ENCODE measurements at regions not wholly inside any gene's neighbourhood (a gene's known extent, or its start where the extent isn't known, plus 50 kb on each side); places are given as distances from the start of the nearest gene placed in this dataset.
"Not testable (repeated sequence)": the region's sequence is repeated elsewhere in the genome, so short reads cannot be mapped to it uniquely, and the experiment has no call there.

GRCh38 chr18:14925281-14925709 lies 177.3 kb downstream of the ANKRD30B start:
- no peaks in the 10 kb centered on the region for H3K9me3 Mint-ChIP-seq
- no peaks in the 10 kb centered on the region for H3K27me3 Mint-ChIP-seq
- peak overlapping the region; percentile 22 for H3K27ac Mint-ChIP-seq
- H3K4me1 Mint-ChIP-seq (ENCODE audit: low read depth), result peaks cover 5% of the 10 kb centered on the region
- H3K4me3 Mint-ChIP-seq, result no peak overlapping the region
- DNase-seq, result no peak
- no peaks in the 10 kb centered on the region for H3K36me3 Mint-ChIP-seq (ENCODE audit: low read depth)

GRCh38 chr18:14927701-14928100 lies 179.7 kb downstream of the ANKRD30B start:
- no peaks in the 10 kb centered on the region for H3K9me3 Mint-ChIP-seq
- DNase-seq, result no peak
- no peaks in the 10 kb centered on the region for H3K36me3 Mint-ChIP-seq (ENCODE audit: low read depth)
- H3K4me1 Mint-ChIP-seq (ENCODE audit: low read depth), result peaks cover 5% of the 10 kb centered on the region
- no peak overlapping the region for H3K27ac Mint-ChIP-seq
- H3K27me3 Mint-ChIP-seq, result no peaks in the 10 kb centered on the region
- no peak overlapping the region for H3K4me3 Mint-ChIP-seq

DNA sequence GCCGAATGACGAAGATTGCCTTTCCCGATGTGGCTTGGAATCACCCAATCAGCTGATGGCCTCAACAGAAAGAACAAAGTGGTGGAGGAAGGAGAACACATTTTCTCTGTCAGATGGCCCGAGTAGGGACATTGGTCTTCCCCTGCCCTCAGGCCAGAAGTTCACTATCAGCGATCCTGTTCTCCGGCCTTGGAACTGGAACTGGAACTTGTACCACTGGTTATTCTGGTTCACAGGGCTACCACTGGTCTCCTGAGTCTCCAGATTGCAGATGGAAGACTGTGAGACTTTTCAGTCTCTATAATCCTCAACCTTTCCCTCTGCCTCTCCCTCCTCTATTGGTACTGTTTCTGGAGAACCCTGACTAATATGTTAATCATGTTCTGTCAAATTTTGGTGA lies 180.4 kb downstream of the ANKRD30B start:
- Mint-ChIP-seq H3K4me1 (ENCODE audit: low read depth) (peaks cover 5% of the 10 kb centered on the region), H3K36me3 (ENCODE audit: low read depth) (no peaks in the 10 kb centered on the region), H3K4me3 (no peak overlapping the region), H3K27ac (no peak overlapping the region), H3K9me3 (no peaks in the 10 kb centered on the region), H3K27me3 (no peaks in the 10 kb centered on the region)
- no peak for DNase-seq

- peaks cover 2% of the 10 kb centered on the region for H3K4me1 Mint-ChIP-seq (ENCODE audit: low read depth)
- DNase-seq, result no peak
- H3K27ac Mint-ChIP-seq, result no peak overlapping the region
- H3K9me3 Mint-ChIP-seq, result no peaks in the 10 kb centered on the region
- no peaks in the 10 kb centered on the region for H3K36me3 Mint-ChIP-seq (ENCODE audit: low read depth)
- no peaks in the 10 kb centered on the region for H3K27me3 Mint-ChIP-seq
- no peak overlapping the region for H3K4me3 Mint-ChIP-seq
Observed at GRCh38 chr18:14930076-14930475, 182.1 kb downstream of the ANKRD30B start.

GRCh38 chr18:14930576-14930975 lies 182.6 kb downstream of the ANKRD30B start:
- Mint-ChIP-seq H3K4me1 (ENCODE audit: low read depth) (no peaks in the 10 kb centered on the region), H3K27me3 (no peaks in the 10 kb centered on the region), H3K27ac (no peak overlapping the region), H3K9me3 (no peaks in the 10 kb centered on the region), H3K36me3 (ENCODE audit: low read depth) (no peaks in the 10 kb centered on the region), H3K4me3 (no peak overlapping the region)
- DNase-seq, result no peak

- no peak for DNase-seq
- Mint-ChIP-seq H3K4me1 (ENCODE audit: low read depth) (no peaks in the 10 kb centered on the region), H3K4me3 (no peak overlapping the region), H3K27ac (no peak overlapping the region), H3K27me3 (no peaks in the 10 kb centered on the region), H3K9me3 (no peaks in the 10 kb centered on the region), H3K36me3 (ENCODE audit: low read depth) (no peaks in the 10 kb centered on the region)
Observed at GRCh38 chr18:14933049-14933851, 185.3 kb downstream of the ANKRD30B start.

DNA sequence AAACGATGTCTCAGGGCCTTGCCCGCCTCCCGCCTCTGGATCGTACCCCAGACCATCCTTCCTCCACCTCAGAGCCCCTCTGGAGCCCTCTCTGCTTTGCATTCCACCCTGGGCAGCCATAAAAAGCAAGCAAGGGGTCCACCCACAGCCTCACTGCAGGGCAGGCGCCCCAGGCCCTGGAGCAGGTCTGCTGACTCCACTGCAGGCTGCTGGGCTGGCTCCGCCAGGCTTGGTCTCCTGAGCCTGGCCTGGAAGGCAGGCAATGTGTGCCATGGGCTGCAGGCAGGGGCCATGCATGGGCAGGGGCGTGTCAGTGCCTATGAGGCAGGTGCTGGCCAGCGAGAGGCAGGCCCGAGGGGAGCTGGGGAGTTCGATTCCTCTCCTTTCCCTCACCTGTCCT lies 186.0 kb downstream of the ANKRD30B start:
- Mint-ChIP-seq H3K36me3 (ENCODE audit: low read depth) (no peaks in the 10 kb centered on the region), H3K9me3 (no peaks in the 10 kb centered on the region), H3K4me1 (ENCODE audit: low read depth) (no peaks in the 10 kb centered on the region), H3K27ac (no peak overlapping the region), H3K4me3 (no peak overlapping the region), H3K27me3 (no peaks in the 10 kb centered on the region)
- no peak for DNase-seq

- no peak overlapping the region for H3K27ac Mint-ChIP-seq
- DNase-seq, result no peak
- H3K4me1 Mint-ChIP-seq (ENCODE audit: low read depth), result no peaks in the 10 kb centered on the region
- no peaks in the 10 kb centered on the region for H3K9me3 Mint-ChIP-seq
- H3K36me3 Mint-ChIP-seq (ENCODE audit: low read depth), result no peaks in the 10 kb centered on the region
- H3K27me3 Mint-ChIP-seq, result no peaks in the 10 kb centered on the region
- no peak overlapping the region for H3K4me3 Mint-ChIP-seq
Observed at GRCh38 chr18:14935210-14935609, 187.2 kb downstream of the ANKRD30B start.

DNA sequence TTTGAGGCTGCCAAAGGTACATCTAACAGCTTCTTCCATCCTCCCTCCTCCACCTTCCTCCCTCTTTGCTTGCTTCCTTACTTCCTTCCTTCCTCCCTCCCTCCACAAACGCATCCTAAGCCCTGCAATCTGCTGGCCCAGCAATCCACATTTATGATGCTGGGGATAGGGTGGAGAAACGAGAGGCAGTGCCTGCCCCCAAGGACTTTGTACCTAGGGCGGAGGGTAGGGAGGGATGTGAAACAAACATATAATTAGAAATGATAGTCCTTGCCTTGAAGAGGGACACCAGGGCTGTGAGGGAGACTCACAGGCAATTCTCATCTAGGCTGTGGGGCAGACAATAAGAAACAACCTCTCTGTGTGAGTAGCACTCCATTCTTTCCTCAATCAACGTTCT lies 188.3 kb downstream of the ANKRD30B start:
- Mint-ChIP-seq H3K27ac (no peak overlapping the region), H3K9me3 (no peaks in the 10 kb centered on the region), H3K27me3 (no peaks in the 10 kb centered on the region), H3K36me3 (ENCODE audit: low read depth) (no peaks in the 10 kb centered on the region), H3K4me1 (ENCODE audit: low read depth) (no peaks in the 10 kb centered on the region), H3K4me3 (no peak overlapping the region)
- no peak for DNase-seq

DNA sequence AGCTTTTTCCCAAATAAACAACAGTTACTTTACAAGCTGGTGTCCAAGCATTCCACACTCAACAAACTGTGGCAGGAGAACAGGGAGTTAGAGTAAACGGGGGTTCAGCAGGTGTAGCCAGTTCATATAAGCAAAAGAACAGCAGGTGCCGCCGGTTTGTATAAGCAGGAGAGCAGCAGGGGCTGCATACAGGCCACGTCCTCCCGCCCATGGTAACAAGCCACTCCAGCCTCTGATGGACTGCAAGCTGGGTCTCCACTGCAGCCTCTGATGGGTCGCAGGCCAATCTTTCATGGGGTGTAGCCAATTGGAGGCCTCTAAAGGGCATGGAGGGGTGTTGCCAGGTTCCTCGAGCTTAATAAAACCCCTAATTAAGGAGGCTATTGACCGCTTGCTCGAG lies 189.3 kb downstream of the ANKRD30B start:
- H3K27me3 Mint-ChIP-seq, result no peaks in the 10 kb centered on the region
- H3K4me1 Mint-ChIP-seq (ENCODE audit: low read depth), result no peaks in the 10 kb centered on the region
- H3K27ac Mint-ChIP-seq, result no peak overlapping the region
- H3K36me3 Mint-ChIP-seq (ENCODE audit: low read depth), result no peaks in the 10 kb centered on the region
- DNase-seq, result no peak
- no peaks in the 10 kb centered on the region for H3K9me3 Mint-ChIP-seq
- no peak overlapping the region for H3K4me3 Mint-ChIP-seq

DNA sequence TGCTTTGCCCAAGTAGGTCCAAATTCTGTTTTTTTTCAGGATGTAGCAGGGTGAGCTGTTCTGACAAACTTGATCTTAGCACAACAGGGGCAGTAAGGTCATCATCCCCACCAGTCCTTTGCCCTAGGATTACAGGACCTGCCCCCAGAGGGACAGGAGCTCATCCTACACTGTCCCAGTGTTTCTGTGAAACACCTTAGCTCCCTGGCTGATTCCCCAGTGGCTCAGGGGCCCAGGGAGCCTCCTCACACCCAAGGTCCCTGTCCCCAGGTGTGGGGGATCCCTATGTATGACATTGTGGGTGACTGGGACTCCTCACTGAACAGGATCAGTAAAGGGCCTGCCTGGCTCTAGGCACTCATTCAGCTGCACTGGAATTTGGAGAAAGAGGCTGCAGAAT lies 191.2 kb downstream of the ANKRD30B start:
- no peaks in the 10 kb centered on the region for H3K36me3 Mint-ChIP-seq (ENCODE audit: low read depth)
- H3K27ac Mint-ChIP-seq, result no peak overlapping the region

GRCh38 chr18:14940106-14940505 lies 192.1 kb downstream of the ANKRD30B start:
- H3K27ac Mint-ChIP-seq; H3K4me3 Mint-ChIP-seq; H3K27me3 Mint-ChIP-seq; DNase-seq; H3K9me3 Mint-ChIP-seq; H3K4me1 Mint-ChIP-seq (ENCODE audit: low read depth); H3K36me3 Mint-ChIP-seq (ENCODE audit: low read depth): not testable (repeated sequence)

More for the DNA sequence above, 191.2 kb downstream of the ANKRD30B start:
- H3K9me3 Mint-ChIP-seq, result no peaks in the 10 kb centered on the region
- H3K27me3 Mint-ChIP-seq, result no peaks in the 10 kb centered on the region
- DNase-seq, result no peak
- H3K4me3 Mint-ChIP-seq, result no peak overlapping the region
- no peaks in the 10 kb centered on the region for H3K4me1 Mint-ChIP-seq (ENCODE audit: low read depth)

DNA sequence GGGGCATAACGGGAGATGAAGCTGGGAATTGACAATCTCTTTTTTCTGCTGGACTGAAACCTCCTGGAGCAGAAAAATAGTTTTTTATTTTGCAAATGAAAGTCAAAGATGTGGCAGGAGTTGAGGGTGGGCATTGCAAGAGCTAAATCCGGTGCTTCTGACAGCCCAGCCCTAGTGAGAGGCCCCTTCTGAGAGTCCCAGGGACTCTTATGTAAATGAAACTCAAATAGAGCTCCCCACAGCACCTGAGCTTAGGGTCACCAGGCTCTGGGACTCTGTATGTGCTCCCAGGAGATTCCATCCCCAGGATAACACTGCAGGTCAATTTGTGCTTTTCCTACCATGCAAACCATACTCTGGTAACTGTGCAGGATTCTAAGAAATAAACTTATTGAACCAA lies 192.8 kb downstream of the ANKRD30B start:
- H3K27me3 Mint-ChIP-seq, result no peaks in the 10 kb centered on the region

GRCh38 chr18:14941256-14941655 lies 193.3 kb downstream of the ANKRD30B start:
- H3K4me3 Mint-ChIP-seq, result no peak overlapping the region
- no peaks in the 10 kb centered on the region for H3K9me3 Mint-ChIP-seq
- no peaks in the 10 kb centered on the region for H3K36me3 Mint-ChIP-seq (ENCODE audit: low read depth)
- no peaks in the 10 kb centered on the region for H3K27me3 Mint-ChIP-seq
- DNase-seq, result no peak
- no peak overlapping the region for H3K27ac Mint-ChIP-seq
- no peaks in the 10 kb centered on the region for H3K4me1 Mint-ChIP-seq (ENCODE audit: low read depth)

More for the DNA sequence above, 192.8 kb downstream of the ANKRD30B start:
- Mint-ChIP-seq H3K36me3 (ENCODE audit: low read depth) (no peaks in the 10 kb centered on the region), H3K4me3 (no peak overlapping the region), H3K9me3 (no peaks in the 10 kb centered on the region), H3K27ac (no peak overlapping the region), H3K4me1 (ENCODE audit: low read depth) (no peaks in the 10 kb centered on the region)
- DNase-seq, result no peak

GRCh38 chr18:14941792-14942191 lies 193.8 kb downstream of the ANKRD30B start:
- no peaks in the 10 kb centered on the region for H3K36me3 Mint-ChIP-seq (ENCODE audit: low read depth)
- H3K27me3 Mint-ChIP-seq, result no peaks in the 10 kb centered on the region
- H3K4me3 Mint-ChIP-seq, result no peak overlapping the region
- no peaks in the 10 kb centered on the region for H3K4me1 Mint-ChIP-seq (ENCODE audit: low read depth)
- H3K9me3 Mint-ChIP-seq, result no peaks in the 10 kb centered on the region
- H3K27ac Mint-ChIP-seq, result no peak overlapping the region
- no peak for DNase-seq

DNA sequence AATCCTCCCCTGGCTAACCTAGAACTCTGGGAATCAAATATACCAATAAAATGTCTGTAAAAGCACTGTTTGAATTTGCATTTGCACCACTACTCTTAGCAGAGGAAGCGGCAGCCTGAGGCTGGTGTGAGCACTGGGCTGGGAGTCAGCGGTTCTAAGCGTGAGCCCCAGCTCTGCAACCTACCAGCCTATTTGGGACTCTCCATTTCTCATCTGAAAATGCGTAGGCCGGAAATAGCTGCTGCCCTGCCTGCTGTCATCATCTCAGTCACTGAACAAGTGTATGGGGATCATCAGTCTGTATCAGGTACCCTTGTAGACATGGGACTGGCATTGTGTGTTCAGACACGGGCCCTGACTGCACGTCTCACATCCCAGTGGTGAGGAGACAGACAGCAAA lies 194.3 kb downstream of the ANKRD30B start:
- Mint-ChIP-seq H3K9me3 (no peaks in the 10 kb centered on the region), H3K36me3 (ENCODE audit: low read depth) (no peaks in the 10 kb centered on the region), H3K4me1 (ENCODE audit: low read depth) (no peaks in the 10 kb centered on the region), H3K4me3 (no peak overlapping the region), H3K27me3 (no peaks in the 10 kb centered on the region), H3K27ac (no peak overlapping the region)
- no peak for DNase-seq

Measured in activated T-cell treated with anti-CD3 and anti-CD28 coated beads, Interleukin-2, amount 50 U/mL, for 24 hours (primary cell).